BE2C (cell line): ENCODE measurements at regions not wholly inside any gene's neighbourhood (a gene's known extent, or its start where the extent isn't known, plus 50 kb on each side); places are given as distances from the start of the nearest gene placed in this dataset.

Source experiments
- DNase-seq: peaks from one replicate; pipeline ENCODE4 v3.0.0-alpha.2; 2020
- H3K27me3 ChIP-seq: fragments of 250-450 bp; sonication (Bioruptor Pico); 2 replicates; pipeline ENCODE4 v1.5.1; 2020; ENCODE audit warnings: mild to moderate bottlenecking
- H3K36me3 ChIP-seq: fragments of 250-450 bp; sonication (Bioruptor Pico); 2 replicates; pipeline ENCODE4 v1.5.1; 2020; ENCODE audit warnings: mild to moderate bottlenecking
- H3K4me1 ChIP-seq: fragments of 250-450 bp; sonication (Bioruptor Pico); 2 replicates; pipeline ENCODE4 v1.5.1; 2020
- H3K4me3 ChIP-seq: 2 replicates; pipeline ENCODE4 v1.5.1; 2011; ENCODE audit warnings: low read depth, low read length
- H3K9me3 ChIP-seq: fragments of 250-450 bp; sonication (Bioruptor Pico); 2 replicates; pipeline ENCODE4 v1.5.1; 2020
- TF ChIP-seq, protein P1 (sequence below): IDR thresholded peaks from 2 replicates; pipeline ENCODE4 v1.5.1; 2012; ENCODE audit warnings: mild to moderate bottlenecking, low read depth, low read length

DNA sequence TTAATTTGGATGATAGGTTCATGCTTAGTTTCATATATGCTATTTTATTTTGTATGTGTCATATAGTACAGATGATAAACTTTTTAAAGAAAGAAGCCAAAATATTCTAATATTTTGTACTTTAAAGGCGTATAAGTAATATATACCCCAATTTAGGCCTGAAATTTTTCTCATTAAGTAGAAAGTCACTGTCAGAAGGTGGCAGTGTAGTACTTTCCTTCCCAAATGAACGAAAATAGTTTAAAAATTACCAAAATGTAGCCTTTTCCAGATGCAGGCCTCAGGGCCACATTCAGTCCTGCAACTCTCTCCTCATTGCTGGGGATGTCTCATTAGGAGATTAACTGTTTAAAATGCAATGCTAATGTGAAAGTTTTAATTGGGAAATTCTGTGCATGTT, 1263.6 kb downstream of the C4orf33 start:
- DNase-seq = no peak
- Histone ChIP-seq H3K4me3 (no peak overlapping the region), H3K9me3 (no peaks in the 10 kb centered on the region), H3K27me3 (no peaks in the 10 kb centered on the region), H3K4me1 (peaks cover 5% of the 10 kb centered on the region; the same call in 1 of the 2 replicates), H3K36me3 (no peaks in the 10 kb centered on the region)
- TF ChIP-seq, protein P1, sequence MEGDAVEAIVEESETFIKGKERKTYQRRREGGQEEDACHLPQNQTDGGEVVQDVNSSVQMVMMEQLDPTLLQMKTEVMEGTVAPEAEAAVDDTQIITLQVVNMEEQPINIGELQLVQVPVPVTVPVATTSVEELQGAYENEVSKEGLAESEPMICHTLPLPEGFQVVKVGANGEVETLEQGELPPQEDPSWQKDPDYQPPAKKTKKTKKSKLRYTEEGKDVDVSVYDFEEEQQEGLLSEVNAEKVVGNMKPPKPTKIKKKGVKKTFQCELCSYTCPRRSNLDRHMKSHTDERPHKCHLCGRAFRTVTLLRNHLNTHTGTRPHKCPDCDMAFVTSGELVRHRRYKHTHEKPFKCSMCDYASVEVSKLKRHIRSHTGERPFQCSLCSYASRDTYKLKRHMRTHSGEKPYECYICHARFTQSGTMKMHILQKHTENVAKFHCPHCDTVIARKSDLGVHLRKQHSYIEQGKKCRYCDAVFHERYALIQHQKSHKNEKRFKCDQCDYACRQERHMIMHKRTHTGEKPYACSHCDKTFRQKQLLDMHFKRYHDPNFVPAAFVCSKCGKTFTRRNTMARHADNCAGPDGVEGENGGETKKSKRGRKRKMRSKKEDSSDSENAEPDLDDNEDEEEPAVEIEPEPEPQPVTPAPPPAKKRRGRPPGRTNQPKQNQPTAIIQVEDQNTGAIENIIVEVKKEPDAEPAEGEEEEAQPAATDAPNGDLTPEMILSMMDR = peak; percentile 52

DNA sequence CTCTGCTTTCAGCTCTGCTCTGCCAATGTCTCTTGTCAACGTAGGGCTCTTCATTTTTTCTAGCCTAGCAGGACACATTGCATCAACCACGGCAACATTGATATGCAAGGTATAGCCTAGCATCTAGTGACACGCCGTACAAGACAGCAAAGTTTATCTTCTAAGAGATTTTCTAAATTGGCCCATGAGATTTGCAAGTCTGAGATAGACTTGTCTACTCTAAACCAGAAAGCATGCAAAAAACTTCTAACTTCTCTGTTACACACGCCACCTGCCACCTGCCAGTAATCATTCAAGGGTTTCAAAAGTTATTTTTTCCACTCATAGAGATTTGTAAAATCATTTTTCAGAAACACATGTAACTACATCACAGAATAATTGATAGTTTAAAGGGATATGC, 1265.7 kb downstream of the C4orf33 start:
- no peak for DNase-seq
- Histone ChIP-seq H3K27me3 (no peaks in the 10 kb centered on the region), H3K36me3 (no peaks in the 10 kb centered on the region), H3K9me3 (no peaks in the 10 kb centered on the region), H3K4me1 (peaks cover 5% of the 10 kb centered on the region; the same call in 1 of the 2 replicates), H3K4me3 (no peak overlapping the region)
- TF ChIP-seq, protein P1 = no peak

DNA sequence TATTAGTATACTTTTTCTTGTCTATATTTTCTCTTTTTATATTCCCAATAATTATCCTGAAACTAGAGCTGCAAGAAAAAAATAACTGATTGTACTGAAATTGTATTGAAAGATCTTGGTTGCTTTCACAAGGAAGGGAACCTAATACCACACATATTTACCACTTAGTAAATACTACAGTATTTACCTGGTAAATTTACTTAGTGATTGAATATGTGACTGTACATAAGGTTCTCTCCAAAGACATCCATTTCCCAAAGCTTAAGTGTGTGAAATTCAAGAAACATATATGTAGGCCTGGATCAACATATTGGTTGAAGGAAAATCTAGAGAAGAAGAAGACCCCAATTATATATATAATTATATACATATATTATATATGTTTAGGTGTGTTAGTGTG, 1272.7 kb downstream of the C4orf33 start:
- H3K4me3 ChIP-seq = no peak overlapping the region
- no peak for DNase-seq
- TF ChIP-seq, protein P1 = no peak
- no peaks in the 10 kb centered on the region for H3K36me3 ChIP-seq
- H3K9me3 ChIP-seq = no peaks in the 10 kb centered on the region
- no peaks in the 10 kb centered on the region for H3K27me3 ChIP-seq
- no peaks in the 10 kb centered on the region for H3K4me1 ChIP-seq

DNA sequence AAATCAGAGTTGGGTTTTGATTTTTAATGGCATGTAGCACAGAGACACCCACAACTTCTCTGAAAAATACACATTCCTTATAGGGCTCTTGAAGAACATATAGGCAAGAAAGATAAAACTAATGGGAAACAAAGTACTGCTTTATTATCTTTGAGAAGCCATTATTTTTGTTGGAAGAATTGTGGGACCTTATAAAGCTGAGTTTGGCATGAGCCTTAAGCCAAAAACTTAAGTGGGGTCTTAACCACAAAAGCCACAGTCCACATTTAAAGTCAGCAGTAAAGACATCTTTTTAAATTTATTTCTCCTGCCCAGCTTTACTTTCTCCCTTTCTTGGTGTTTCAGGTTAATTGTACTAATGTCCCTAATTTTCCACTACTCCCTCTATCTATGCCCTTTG, 1297.3 kb downstream of the C4orf33 start:
- H3K36me3 ChIP-seq = no peaks in the 10 kb centered on the region
- no peaks in the 10 kb centered on the region for H3K4me1 ChIP-seq
- DNase-seq = no peak
- H3K9me3 ChIP-seq = no peaks in the 10 kb centered on the region
- H3K27me3 ChIP-seq = no peaks in the 10 kb centered on the region
- TF ChIP-seq, protein P1 = no peak
- no peak overlapping the region for H3K4me3 ChIP-seq

DNA sequence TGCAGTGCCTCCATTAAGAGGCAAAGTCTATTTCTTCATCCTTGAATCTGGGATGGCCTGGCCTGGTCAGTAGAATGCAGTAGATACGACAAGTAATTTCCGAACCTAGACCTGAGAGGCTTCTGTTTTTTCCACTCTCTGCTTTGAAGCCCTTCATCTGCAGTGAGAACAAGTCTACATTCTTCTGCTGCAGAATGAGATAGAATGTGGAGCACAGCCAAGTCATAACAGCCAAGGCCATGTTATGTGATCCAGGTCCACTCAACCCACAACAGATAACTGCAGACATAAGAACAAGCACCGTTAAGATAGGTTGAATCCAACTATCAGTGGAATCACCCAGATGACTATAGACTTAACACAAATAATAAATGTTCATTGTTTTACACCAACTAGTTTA, 1297.7 kb downstream of the C4orf33 start:
- H3K36me3 ChIP-seq = no peaks in the 10 kb centered on the region
- H3K9me3 ChIP-seq = no peaks in the 10 kb centered on the region
- no peak for DNase-seq
- H3K4me1 ChIP-seq = no peaks in the 10 kb centered on the region
- no peak overlapping the region for H3K4me3 ChIP-seq
- TF ChIP-seq, protein P1 = no peak
- H3K27me3 ChIP-seq = no peaks in the 10 kb centered on the region

DNA sequence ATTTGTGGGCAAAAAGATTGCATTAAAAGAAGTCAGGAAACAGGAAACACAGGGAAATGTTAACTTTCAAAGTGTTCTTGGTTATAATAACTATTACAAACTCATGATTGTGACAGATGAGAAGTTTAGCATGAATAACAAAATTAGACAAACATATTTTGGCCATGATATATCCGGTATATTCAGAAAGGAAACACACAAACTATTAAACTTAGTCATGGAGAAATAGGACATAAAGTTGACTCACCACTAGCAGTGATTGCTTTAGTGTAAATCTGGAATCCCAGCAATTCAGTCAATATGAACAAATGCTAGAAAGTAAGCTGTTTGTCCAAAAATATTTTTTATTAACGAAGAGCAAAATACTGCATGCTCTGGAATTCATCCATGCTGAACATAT, 1299.9 kb downstream of the C4orf33 start:
- TF ChIP-seq, protein P1 = no peak
- no peak overlapping the region for H3K4me3 ChIP-seq
- DNase-seq = no peak
- no peaks in the 10 kb centered on the region for H3K36me3 ChIP-seq
- H3K4me1 ChIP-seq = no peaks in the 10 kb centered on the region
- no peaks in the 10 kb centered on the region for H3K9me3 ChIP-seq
- no peaks in the 10 kb centered on the region for H3K27me3 ChIP-seq
